Neutrophil (primary cell): ENCODE measurements at regions not wholly inside any gene's neighbourhood (a gene's known extent, or its start where the extent isn't known, plus 50 kb on each side); places are given as distances from the start of the nearest gene placed in this dataset.

Source experiments
- H3K27ac ChIP-seq: fragments of 200-600 bp; sonication (generic); 2 replicates; pipeline ENCODE4 v1.5.1; 2016; ENCODE audit warnings: mild to moderate bottlenecking, moderate library complexity
- H3K27me3 ChIP-seq: fragments of 200-600 bp; sonication (generic); 2 replicates; pipeline ENCODE4 v1.6.0; 2016; ENCODE audit warnings: mild to moderate bottlenecking
- H3K36me3 ChIP-seq: fragments of 200-600 bp; sonication (generic); 2 replicates; pipeline ENCODE4 v1.5.1; 2017
- H3K4me1 ChIP-seq, 2 experiments: fragments of 200-600 bp in 1 of 2; sonication (generic) in 1 of 2; 1 replicate in 1 of 2; 2 replicates in 1 of 2; pipeline versions ENCODE4 v1.5.1 to v1.6.1; 2013 to 2016; ENCODE audit warnings: low read depth in 1 of 2, low read length in 1 of 2, mild to moderate bottlenecking in 1 of 2, moderate library complexity in 1 of 2; ENCODE audit not compliant: control insufficient read depth in 1 of 2, insufficient read depth in 1 of 2
- H3K4me3 ChIP-seq, 2 experiments: fragments of 200-600 bp in 1 of 2; sonication (generic) in 1 of 2; 1 replicate in 1 of 2; 2 replicates in 1 of 2; pipeline ENCODE4 v1.5.1; 2013 to 2016; ENCODE audit warnings: low read depth in 1 of 2, low read length in 1 of 2, mild to moderate bottlenecking in 1 of 2, moderate library complexity in 1 of 2
- H3K9me3 ChIP-seq: fragments of 200-600 bp; sonication (generic); 2 replicates; pipeline ENCODE4 v1.5.1; 2016
- TF ChIP-seq, protein P1 (sequence below): fragments of 200-600 bp; sonication (generic); IDR thresholded peaks from 2 replicates; pipeline ENCODE4 v1.5.1; 2016; ENCODE audit warnings: antibody characterized with exemption

DNA sequence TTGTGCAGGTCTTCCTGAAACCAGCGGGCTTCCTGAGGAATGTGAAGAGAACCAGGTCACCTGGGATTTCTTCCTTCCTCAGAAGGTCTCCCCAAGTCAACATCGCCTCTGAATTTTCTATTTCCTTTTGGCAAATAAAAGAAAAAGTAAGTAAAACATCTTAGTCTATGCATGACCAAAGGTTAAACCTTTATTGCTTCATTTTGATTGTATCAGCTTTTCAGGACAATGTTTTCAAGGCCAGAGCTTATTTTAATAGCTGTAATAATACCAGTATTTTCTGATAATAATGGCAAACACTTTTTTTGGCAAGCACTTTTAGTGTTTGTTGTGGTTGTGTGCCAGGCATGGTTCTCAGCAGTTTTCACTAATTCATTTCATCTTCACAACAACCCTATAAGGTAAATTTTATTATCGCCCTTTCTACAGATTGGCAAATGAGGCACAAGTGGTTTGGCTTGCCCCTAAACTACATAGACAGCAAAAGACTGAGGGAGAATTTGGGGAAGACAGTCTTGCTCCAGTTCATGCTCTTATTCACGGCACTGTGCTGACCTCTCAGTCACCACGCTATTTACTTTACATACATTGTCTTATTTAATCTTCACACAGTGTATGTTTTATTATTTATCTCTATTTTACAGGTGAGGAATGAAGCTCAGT is 110.4 kb downstream of the RPL22L1 start:
- Histone ChIP-seq H3K36me3 (no peaks in the 10 kb centered on the region), H3K4me3 (no peak overlapping the region), H3K27me3 (peaks cover 4% of the 10 kb centered on the region), H3K4me1 (no peaks in the 10 kb centered on the region), H3K9me3 (no peaks in the 10 kb centered on the region), H3K27ac (no peak overlapping the region)
- TF ChIP-seq, protein P1, sequence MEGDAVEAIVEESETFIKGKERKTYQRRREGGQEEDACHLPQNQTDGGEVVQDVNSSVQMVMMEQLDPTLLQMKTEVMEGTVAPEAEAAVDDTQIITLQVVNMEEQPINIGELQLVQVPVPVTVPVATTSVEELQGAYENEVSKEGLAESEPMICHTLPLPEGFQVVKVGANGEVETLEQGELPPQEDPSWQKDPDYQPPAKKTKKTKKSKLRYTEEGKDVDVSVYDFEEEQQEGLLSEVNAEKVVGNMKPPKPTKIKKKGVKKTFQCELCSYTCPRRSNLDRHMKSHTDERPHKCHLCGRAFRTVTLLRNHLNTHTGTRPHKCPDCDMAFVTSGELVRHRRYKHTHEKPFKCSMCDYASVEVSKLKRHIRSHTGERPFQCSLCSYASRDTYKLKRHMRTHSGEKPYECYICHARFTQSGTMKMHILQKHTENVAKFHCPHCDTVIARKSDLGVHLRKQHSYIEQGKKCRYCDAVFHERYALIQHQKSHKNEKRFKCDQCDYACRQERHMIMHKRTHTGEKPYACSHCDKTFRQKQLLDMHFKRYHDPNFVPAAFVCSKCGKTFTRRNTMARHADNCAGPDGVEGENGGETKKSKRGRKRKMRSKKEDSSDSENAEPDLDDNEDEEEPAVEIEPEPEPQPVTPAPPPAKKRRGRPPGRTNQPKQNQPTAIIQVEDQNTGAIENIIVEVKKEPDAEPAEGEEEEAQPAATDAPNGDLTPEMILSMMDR = no peak

DNA sequence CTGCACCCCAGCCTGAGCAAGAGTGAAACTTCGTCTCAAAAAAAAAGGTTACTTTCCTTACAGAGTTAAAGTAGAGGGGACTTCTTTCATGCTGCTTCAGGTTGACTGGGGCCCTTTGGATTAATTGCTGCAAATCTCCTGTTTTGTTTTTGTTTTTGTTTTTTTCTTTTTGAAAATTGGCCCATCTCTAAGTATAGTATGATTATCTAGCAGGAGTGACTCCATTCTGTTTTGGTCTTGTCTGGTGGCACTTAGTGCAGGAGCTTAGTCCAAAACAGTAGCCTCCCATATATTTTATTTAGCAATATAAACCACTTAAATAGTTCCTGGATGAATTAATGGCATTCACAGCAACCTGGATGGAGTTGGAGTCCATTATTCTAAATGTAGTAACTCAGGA is 113.0 kb downstream of the RPL22L1 start:
- Histone ChIP-seq H3K27me3 (peaks cover 12% of the 10 kb centered on the region), H3K9me3 (no peaks in the 10 kb centered on the region), H3K4me3 (no peak overlapping the region), H3K27ac (no peak overlapping the region), H3K36me3 (no peaks in the 10 kb centered on the region), H3K4me1 (no peaks in the 10 kb centered on the region)
- TF ChIP-seq, protein P1 = no peak

DNA sequence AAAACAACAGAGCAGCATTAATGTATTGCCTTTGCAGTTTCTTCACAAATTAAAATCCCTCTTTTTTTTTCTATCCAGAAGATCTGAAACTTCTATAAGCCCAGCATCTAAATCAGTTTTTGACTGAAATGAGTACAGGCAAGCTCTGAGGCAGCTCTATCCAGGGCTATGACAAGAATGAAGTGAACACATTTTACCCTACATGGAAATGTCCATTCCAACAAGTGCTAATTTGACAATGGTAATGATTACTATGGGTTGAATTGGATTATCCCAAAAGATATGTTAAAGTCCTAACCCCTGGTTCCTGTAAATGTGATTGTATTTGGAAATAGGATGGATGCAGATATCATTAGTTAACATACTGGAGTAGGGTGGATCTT is 115.7 kb downstream of the RPL22L1 start:
- no peak overlapping the region for H3K27ac ChIP-seq
- H3K4me1 ChIP-seq = no peaks in the 10 kb centered on the region

DNA sequence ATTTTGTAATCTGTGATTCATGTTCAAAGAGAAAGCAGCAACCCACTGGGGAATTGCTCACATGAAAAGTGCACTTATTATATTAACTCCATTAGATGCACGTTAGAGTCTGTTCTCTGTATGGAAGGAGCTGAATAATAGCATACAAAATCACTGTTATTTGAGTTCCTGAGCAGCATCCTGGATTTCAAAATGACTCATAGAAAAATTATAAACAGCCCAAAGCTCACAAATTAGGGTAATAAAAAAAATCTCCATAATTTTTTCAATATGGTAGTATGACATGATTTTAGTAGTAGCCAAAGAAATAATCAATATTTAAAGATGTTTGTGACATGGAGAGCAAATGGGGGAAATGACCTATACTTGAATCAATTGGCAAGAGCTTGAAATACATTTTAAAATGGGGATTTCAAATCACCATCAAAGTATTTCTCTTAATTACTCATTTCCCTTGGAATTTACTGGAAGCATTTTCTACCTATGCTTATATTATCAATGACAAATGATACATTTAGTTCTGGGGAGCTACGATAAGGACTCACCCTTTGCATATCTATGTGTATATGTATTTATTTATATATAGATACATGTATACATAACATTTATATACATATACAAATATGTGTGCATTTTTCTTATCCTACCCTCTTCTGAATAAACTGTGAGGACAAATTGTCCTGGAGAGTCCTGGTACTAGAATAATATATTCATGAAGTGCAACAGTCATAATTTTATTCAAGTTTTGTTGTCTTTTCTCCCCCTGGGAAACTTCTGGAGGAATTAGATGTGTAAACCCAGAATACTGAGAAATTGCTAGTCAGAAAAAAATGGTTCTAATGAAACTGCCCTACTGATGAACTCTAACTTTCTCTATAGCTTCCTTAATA is 116.3 kb downstream of the RPL22L1 start:
- TF ChIP-seq, protein P1 = no peak
- peaks cover 17% of the 10 kb centered on the region for H3K27me3 ChIP-seq
- H3K4me1 ChIP-seq = no peaks in the 10 kb centered on the region
- no peak overlapping the region for H3K4me3 ChIP-seq
- no peak overlapping the region for H3K27ac ChIP-seq
- H3K36me3 ChIP-seq = no peaks in the 10 kb centered on the region
- H3K9me3 ChIP-seq = no peaks in the 10 kb centered on the region

More for the DNA sequence above, 115.7 kb downstream of the RPL22L1 start:
- Histone ChIP-seq H3K36me3 (no peaks in the 10 kb centered on the region), H3K27me3 (peaks cover 17% of the 10 kb centered on the region), H3K9me3 (no peaks in the 10 kb centered on the region), H3K4me3 (no peak overlapping the region)
- TF ChIP-seq, protein P1 = no peak

DNA sequence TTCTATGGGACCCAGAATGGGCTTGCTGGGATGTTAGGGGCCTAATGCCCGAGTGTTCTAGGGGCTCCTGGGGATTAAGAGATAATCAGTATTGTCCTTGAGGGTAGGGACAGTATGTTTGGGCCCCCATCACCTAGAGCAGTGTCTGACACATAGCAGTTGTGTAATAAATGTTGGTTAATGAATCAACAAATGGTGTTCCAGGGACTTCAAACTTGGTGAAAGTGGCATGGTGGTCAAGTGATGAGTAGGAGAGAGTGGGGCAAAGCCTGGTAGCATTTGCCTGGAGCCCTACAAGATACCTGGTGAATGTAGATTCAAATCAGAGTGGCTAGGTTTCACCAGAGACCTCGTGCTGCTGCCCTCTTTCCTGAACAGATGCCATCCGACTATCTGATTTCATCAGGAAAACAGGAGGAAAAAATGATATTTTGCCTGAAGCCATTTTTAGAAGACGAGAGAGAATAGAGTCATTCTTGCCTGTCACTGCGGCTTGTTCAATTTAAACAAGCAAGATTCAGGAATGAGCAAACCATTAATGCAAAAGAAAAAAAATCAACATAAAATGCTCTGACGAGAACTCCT is 117.3 kb downstream of the RPL22L1 start:
- no peaks in the 10 kb centered on the region for H3K4me1 ChIP-seq
- no peak overlapping the region for H3K4me3 ChIP-seq
- TF ChIP-seq, protein P1 = no peak
- no peak overlapping the region for H3K27ac ChIP-seq
- H3K27me3 ChIP-seq = peaks cover 17% of the 10 kb centered on the region
- H3K9me3 ChIP-seq = no peaks in the 10 kb centered on the region
- H3K36me3 ChIP-seq = no peaks in the 10 kb centered on the region
